Dermis blood vessel endothelial cell (primary cell): ENCODE measurements at regions not wholly inside any gene's neighbourhood (a gene's known extent, or its start where the extent isn't known, plus 50 kb on each side); places are given as distances from the start of the nearest gene placed in this dataset.
"Not testable (repeated sequence)": the region's sequence is repeated elsewhere in the genome, so short reads cannot be mapped to it uniquely, and the experiment has no call there.

Source experiments
- DNase-seq: peaks from one replicate; pipeline ENCODE4 v3.0.0; 2010

DNA sequence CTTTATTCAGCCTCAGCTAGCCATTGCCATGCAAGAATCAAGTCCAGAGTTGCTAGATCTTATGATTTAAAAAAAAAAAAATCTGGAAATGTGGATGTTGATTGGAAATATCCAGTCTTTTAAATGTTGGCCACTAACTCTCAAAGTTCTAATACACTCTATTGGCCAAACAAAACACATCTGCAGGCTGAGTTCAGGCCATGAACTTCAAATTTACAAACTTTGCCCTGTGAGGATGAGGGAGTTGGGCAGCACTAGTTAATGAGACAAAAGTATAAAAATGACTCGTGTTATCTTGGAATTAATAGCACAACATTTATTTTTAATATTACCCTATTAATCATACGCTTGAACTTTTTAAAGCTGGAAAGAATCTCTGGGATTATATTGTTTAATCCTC, 432.3 kb downstream of the PLPP3 start:
- no peak for DNase-seq

DNA sequence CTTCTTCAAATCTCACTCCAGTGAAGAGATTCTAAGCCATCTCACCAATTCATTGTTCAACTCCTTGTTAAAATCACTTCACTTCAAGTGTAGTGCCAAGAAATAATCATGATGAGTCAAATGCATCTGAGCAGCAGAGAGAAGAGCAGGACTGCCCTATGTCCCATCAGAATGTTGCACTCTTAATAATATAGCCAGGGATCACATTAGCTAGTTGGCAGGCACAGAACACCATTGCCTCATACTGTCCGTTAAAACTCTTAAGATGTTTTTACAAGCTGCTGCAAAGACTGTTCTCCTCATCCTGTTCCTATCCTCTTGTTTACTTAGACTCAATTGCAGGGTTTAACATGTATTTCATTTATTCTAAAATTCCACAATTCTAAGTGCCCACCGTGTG, 432.9 kb downstream of the PLPP3 start:
- no peak for DNase-seq

- no peak for DNase-seq
Observed at GRCh38 chr1:56145581-56145980, 433.8 kb downstream of the PLPP3 start.

DNA sequence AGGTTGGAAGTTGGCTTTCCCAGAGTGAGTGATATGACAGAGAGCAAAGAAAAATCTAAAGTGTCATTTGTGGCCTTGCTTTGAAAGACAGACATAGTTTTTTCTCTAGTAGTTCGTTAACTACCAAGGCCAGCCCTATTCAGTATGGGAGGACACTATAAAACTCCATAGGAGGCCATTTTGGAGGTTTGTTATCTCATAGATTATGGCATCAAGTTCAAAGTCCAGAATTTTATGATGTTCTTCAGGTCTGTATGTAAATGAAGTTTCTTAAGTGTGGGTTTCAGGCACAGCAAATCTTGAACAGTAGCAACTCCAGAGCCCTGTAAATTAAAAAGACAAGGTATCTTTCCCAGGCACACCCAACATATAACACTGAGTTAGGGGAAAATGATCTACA, 437.1 kb downstream of the PLPP3 start:
- DNase-seq, result no peak

- no peak for DNase-seq
Observed at GRCh38 chr1:56139836-56140235, 439.5 kb downstream of the PLPP3 start.

- DNase-seq, result peak; percentile 65
Observed at GRCh38 chr1:56137521-56138505, 441.6 kb downstream of the PLPP3 start.

DNA sequence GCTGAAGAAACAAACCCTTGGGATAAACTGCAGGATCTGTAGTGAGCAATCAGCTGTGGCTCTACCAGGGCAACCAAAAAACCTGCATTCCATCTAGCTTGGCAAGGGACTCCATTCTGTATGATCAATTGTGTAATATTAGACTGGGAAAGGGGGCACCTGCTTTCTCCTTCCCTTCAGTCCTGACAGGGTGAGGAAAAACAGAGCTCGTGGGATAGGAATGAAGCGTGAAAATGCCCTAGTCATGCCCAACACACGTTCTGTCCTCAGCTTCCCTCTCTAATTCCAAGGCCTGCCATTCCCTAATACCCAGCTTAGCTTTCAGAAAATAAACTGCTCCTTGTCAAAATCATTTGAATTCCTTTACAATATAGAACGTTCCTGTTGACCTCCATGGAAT, 442.3 kb downstream of the PLPP3 start:
- DNase-seq, result no peak

DNA sequence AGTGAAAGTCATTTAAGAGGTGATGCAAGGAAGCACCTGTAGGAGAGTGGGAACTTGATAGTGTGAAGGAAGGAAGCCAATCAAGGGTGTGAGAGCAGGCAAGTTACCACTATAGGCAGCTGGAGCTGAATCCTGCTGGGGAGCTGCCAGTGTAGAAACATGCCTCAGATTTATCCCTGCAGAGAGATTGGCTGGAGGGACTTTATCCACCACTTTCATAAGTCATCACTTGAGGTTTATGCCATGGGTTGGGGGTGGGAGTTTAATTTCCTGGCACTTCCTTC, 443.6 kb downstream of the PLPP3 start:
- DNase-seq, result peak; percentile 55

DNA sequence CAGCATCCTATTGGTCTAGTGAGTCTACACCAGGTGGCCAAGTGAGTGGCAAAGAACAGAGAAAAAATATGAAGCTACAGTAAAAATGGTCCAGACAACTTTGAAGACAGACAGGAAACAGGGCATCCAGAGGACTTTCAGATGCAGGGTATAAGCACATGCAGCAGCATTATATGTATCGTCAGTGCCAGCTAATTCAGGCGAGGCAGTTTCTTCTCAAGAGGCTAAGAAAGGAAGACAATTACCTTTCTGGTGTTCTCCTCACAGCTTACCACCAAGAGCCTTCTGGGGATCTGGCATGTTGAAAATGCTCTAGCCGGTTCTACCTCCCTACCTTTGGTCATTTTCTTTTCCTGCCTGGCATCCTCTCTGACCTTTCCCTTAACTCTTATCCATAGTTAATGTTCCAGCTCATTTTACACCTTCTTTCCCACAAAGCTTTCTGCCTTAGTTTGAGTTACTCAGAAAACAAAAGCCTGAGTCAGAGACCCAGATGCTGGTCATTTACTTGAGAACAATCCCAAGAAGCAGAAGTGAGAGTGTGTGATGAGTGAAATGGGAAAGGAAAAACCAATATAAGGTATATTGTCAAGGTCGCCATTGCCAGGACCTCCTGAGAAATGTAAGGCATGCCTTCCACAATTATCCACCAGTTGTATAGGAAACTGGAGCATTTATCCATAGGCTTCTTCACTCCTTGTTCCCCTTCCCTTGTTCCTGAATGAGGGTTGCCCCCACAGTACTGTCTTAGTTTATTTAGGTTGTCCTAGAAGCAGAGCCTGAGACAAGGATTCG, 444.1 kb downstream of the PLPP3 start:
- peak; percentile 69 for DNase-seq

- DNase-seq, result peak; percentile 45
Observed at GRCh38 chr1:56133522-56134472, 445.6 kb downstream of the PLPP3 start.

DNA sequence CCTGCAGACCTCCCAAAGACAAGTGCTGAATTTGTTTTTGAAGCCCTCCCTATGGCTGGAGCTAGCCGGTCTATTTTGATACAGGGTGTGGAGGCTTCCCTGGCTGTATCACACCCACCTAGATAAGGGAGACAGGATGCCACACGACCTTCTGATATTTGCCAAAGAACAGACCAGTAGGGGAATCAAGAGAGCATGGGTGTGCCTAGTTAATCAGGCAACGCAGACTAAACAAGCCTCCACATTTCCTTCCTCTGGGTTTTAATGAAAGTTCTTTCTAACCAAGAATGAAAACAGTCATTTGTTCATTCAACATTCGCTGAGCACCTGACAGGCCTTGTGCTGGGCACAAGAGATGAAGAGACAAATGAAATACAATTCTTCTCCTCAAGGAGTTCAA, 446.8 kb downstream of the PLPP3 start:
- peak; percentile 40 for DNase-seq

GRCh38 chr1:56129837-56130236, 449.5 kb downstream of the PLPP3 start:
- no peak for DNase-seq

DNA sequence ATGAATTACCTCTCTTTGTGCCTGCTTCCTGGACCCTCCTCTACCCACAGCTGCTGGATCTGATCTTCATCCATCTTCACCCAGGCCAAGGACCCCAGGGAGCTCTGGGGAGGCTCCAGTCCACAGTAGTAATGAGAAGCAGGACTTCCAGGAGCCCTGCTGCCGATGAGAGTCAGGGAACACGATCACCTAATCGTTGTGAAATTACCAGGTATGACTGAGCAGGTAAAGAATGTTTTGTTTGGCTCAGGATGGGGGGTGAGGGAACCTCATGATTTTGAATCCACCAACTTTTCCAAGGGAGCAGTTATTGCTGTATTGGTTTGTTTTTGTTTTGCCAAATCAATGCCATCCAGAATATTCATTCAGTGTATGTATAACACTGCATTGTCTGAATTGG, 454.0 kb downstream of the PLPP3 start:
- DNase-seq, result no peak

DNA sequence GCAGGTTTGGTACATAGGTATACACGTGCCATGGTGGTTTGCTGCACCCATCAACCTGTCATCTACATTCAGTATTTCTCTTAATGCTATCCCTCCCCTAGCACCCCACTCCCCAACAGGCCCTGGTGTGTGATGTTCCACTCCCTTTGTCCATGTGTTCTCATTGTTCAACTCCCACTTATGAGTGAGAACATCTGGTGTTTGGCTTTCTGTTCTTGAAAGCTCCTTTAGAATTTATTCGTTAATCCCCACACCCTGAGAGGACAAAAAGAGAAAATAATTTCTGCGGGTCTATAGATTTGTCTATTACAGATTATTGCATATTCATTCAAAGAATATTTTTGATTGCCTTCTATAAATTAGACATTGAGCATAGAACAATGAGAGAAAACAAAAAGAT, 455.5 kb downstream of the PLPP3 start:
- DNase-seq, result no peak

DNA sequence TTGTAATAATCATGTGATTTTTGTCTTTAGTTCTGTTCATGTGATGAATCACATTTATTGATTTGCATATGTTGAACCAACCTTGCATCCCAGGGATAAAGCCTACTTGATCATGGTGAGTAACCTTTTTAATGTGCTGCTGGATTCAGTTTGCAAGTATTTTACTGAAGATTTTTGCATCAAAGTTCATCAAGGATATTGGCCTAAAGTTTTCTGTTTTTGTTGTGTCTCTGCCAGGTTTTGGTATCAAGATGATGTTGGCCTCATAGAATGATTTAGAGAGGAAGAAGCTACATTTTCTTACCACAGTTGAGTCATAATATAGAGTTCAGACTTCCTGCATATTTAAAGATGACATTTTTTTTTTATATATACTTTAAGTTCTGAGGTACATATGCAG, 455.9 kb downstream of the PLPP3 start:
- no peak for DNase-seq

DNA sequence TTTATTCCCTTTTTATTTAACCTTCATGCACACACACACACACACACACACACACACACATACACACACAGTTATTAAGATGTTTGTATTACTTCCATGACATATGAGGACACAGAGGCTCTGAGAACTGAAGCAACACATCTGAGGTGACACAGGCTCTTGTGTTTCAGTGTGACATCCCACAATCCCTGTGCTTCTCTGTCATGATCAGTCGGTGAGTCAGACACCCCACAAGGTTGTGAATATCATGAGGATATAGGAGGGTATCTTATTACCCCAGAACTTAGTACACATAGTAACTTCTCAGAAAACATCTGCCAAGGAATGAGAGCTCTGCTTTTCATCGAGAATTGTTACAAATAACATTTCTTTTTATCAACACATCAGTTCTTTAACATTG, 459.3 kb downstream of the PLPP3 start:
- no peak for DNase-seq

- not testable (repeated sequence) for DNase-seq
Observed at GRCh38 chr1:56118676-56119075, 460.7 kb downstream of the PLPP3 start.

- DNase-seq, result no peak
Observed at GRCh38 chr1:56115701-56116100, 463.7 kb downstream of the PLPP3 start.

- DNase-seq, result no peak
Observed at GRCh38 chr1:56113679-56114078, 465.7 kb downstream of the PLPP3 start.

DNA sequence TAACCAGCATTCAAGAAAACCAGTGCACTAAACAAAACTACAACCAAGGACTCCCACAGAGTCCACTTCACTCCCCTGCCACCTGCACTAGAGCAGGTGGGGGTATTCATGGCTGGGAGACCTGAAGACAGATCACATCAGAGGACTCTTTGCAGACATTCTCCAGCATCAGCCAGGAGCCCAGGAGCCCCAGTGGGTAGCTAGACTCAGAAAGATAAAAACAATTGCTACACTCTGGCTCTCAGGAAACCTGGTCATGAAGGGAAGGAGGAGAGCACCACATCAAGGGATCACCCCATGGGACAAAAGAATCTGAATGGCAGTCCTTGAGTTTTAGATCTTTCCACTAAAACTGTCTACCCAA, 472.1 kb downstream of the PLPP3 start:
- no peak for DNase-seq

DNA sequence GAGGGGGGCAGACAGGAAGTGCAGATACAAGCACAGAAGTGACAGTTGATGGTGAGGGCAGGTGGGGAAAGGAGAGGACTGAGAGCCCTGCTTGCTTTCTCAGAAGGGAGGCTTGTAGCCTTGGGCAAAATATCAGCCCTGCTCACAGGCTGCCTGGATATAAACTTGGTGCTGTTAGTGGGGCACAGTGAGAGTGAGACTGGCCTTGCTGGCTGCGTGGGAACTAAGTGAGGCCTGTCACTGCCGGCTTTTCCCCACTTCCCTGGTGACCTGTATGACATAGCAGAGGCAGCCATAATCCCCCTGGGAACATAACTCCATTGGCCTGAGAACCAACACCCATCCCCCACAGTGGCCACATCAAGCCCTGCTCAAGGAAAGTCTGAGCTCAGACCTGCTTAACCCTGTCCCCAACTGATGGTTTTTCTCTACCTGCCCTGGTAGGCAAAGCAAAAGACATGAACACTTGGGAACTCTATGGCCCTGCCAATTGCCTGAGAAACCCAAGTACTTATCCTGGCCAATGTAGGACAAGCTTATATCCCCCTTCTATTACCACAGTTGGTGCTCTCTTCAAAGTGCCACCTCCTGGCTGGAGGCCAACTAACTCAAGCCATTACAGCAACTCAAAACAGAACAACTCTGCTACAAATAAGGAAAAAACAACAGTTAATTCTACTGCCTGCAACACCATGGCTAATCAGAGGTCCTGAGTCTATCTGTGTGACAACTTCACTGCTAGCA, 472.7 kb downstream of the PLPP3 start:
- no peak for DNase-seq

GRCh38 chr1:56105397-56105796, 474.0 kb downstream of the PLPP3 start:
- DNase-seq, result no peak
